OCI-LY1 (cell line): ENCODE measurements at regions not wholly inside any gene's neighbourhood (a gene's known extent, or its start where the extent isn't known, plus 50 kb on each side); places are given as distances from the start of the nearest gene placed in this dataset.

Source experiments
- H2AFZ ChIP-seq: fragments of 200-600 bp; sonication (generic), shearing (Covaris generic); 2 replicates; pipeline ENCODE4 v1.6.0; 2014; ENCODE audit warnings: antibody characterized with exemption, mild to moderate bottlenecking, low read length
- H3F3A ChIP-seq: fragments of 200-600 bp; sonication (generic), shearing (Covaris generic); 2 replicates; pipeline ENCODE4 v1.6.0; 2014; ENCODE audit warnings: mild to moderate bottlenecking, antibody characterized with exemption, low read length, moderate library complexity; ENCODE audit not compliant: insufficient read depth
- H3K27ac ChIP-seq: fragments of 200-600 bp; sonication (generic); 2 replicates; pipeline ENCODE4 v1.5.1; 2014; ENCODE audit warnings: low read length, mixed run types, mild to moderate bottlenecking, low read depth; ENCODE audit not compliant: poor library complexity, severe bottlenecking
- H3K27me3 ChIP-seq: fragments of 200-600 bp; sonication (generic); 2 replicates; pipeline ENCODE4 v1.6.0; 2014; ENCODE audit warnings: antibody characterized with exemption, mild to moderate bottlenecking, low read length, moderate library complexity; ENCODE audit not compliant: insufficient read depth
- H3K36me3 ChIP-seq: fragments of 200-600 bp; sonication (generic); 2 replicates; pipeline ENCODE4 v1.6.1; 2014; ENCODE audit warnings: mild to moderate bottlenecking, antibody characterized with exemption, low read length, moderate library complexity, mixed read lengths; ENCODE audit not compliant: insufficient read depth
- H3K4me1 ChIP-seq: fragments of 200-600 bp; sonication (generic); 2 replicates; pipeline ENCODE4 v1.5.1; 2014; ENCODE audit warnings: mild to moderate bottlenecking, low read length, moderate library complexity; ENCODE audit not compliant: insufficient read depth, severe bottlenecking
- H3K4me2 ChIP-seq: fragments of 200-600 bp; sonication (generic), shearing (Covaris generic); 2 replicates; pipeline ENCODE4 v1.6.1; 2014; ENCODE audit warnings: low read length
- H3K4me3 ChIP-seq: fragments of 200-600 bp; sonication (generic); 2 replicates; pipeline ENCODE4 v1.5.1; 2014; ENCODE audit warnings: low read length, low read depth, mild to moderate bottlenecking, mixed read lengths; ENCODE audit not compliant: poor library complexity, severe bottlenecking
- H3K79me2 ChIP-seq: fragments of 200-600 bp; shearing (Covaris generic); 2 replicates; pipeline ENCODE4 v1.6.1; 2016; ENCODE audit warnings: mixed run types, low read length, mixed read lengths; ENCODE audit not compliant: insufficient read depth
- H3K9ac ChIP-seq: fragments of 200-600 bp; sonication (generic), shearing (Covaris generic); 2 replicates; pipeline ENCODE4 v1.6.1; 2014; ENCODE audit warnings: mild to moderate bottlenecking, low read length, mixed read lengths
- H3K9me2 ChIP-seq: fragments of 200-600 bp; sonication (generic), shearing (Covaris generic); 2 replicates; pipeline ENCODE4 v1.6.1; 2014; ENCODE audit warnings: low read depth, mild to moderate bottlenecking, low read length, mixed read lengths
- H3K9me3 ChIP-seq: fragments of 200-600 bp; shearing (Covaris generic); 2 replicates; pipeline ENCODE4 v1.6.1; 2014; ENCODE audit warnings: low read length, mixed read lengths
- H4K20me1 ChIP-seq: fragments of 200-600 bp; sonication (generic), shearing (Covaris generic); 2 replicates; pipeline ENCODE4 v1.6.0; 2016; ENCODE audit warnings: mild to moderate bottlenecking, low read length; ENCODE audit not compliant: insufficient read depth
- CTCF ChIP-seq: fragments of 200-600 bp; sonication (generic), shearing (Covaris generic); IDR thresholded peaks from 2 replicates; pipeline ENCODE4 v1.5.1; 2017; ENCODE audit warnings: mild to moderate bottlenecking, antibody characterized with exemption, low read length, moderate library complexity, mixed read lengths
- EZH2 ChIP-seq: fragments of 200-600 bp; sonication (generic), shearing (Covaris generic); IDR thresholded peaks from 2 replicates; pipeline ENCODE4 v1.8.0; 2017; ENCODE audit warnings: borderline replicate concordance, mixed run types, mild to moderate bottlenecking, antibody characterized with exemption, low read length, moderate library complexity, mixed read lengths

- no peak overlapping the region for H3K4me3 ChIP-seq
- H3K9me2 ChIP-seq = no peaks in the 10 kb centered on the region
- no peak overlapping the region for H3K27ac ChIP-seq
- H4K20me1 ChIP-seq = no peaks in the 10 kb centered on the region
- 0 out of 2 replicates have a peak, but pooled peaks cover 5% of the 10 kb centered on the region for H3K9me3 ChIP-seq
- no peak overlapping the region for H2AFZ ChIP-seq
- no peaks in the 10 kb centered on the region for H3K79me2 ChIP-seq
- H3F3A ChIP-seq = no peaks in the 10 kb centered on the region
- H3K9ac ChIP-seq = no peak overlapping the region
- H3K36me3 ChIP-seq = no peaks in the 10 kb centered on the region
- TF ChIP-seq CTCF (no peak), EZH2 (no peak)
- no peak overlapping the region for H3K4me2 ChIP-seq
- no peaks in the 10 kb centered on the region for H3K27me3 ChIP-seq
- H3K4me1 ChIP-seq = no peaks in the 10 kb centered on the region
Measured at GRCh38 chr11:104653407-104653806, 244.9 kb downstream of the CASP12 start.

GRCh38 chr11:104652996-104653395 lies 245.3 kb downstream of the CASP12 start:
- Histone ChIP-seq H4K20me1 (no peaks in the 10 kb centered on the region), H3K4me1 (no peaks in the 10 kb centered on the region), H3K4me2 (no peak overlapping the region), H3K4me3 (no peak overlapping the region), H3K27me3 (no peaks in the 10 kb centered on the region), H2AFZ (no peak overlapping the region), H3K36me3 (no peaks in the 10 kb centered on the region), H3K27ac (no peak overlapping the region), H3K9ac (no peak overlapping the region), H3F3A (no peaks in the 10 kb centered on the region), H3K9me3 (0 out of 2 replicates have a peak, but pooled peaks cover 5% of the 10 kb centered on the region), H3K9me2 (no peaks in the 10 kb centered on the region), H3K79me2 (no peaks in the 10 kb centered on the region)
- TF ChIP-seq CTCF (no peak), EZH2 (no peak)

- TF ChIP-seq CTCF (no peak), EZH2 (no peak)
- Histone ChIP-seq H3F3A (no peaks in the 10 kb centered on the region), H3K27ac (no peak overlapping the region), H2AFZ (no peak overlapping the region), H4K20me1 (no peaks in the 10 kb centered on the region), H3K4me3 (no peak overlapping the region), H3K9ac (no peak overlapping the region), H3K9me2 (no peaks in the 10 kb centered on the region), H3K4me1 (no peaks in the 10 kb centered on the region), H3K27me3 (no peaks in the 10 kb centered on the region), H3K36me3 (no peaks in the 10 kb centered on the region), H3K79me2 (no peaks in the 10 kb centered on the region), H3K4me2 (no peak overlapping the region), H3K9me3 (0 out of 2 replicates have a peak, but pooled peaks cover 5% of the 10 kb centered on the region)
Measured at GRCh38 chr11:104650234-104650633, 248.0 kb downstream of the CASP12 start.
